Spleen (tissue), 11 donors: ENCODE measurements at regions not wholly inside any gene's neighbourhood (a gene's known extent, or its start where the extent isn't known, plus 50 kb on each side); places are given as distances from the start of the nearest gene placed in this dataset.
"Not testable (repeated sequence)": the region's sequence is repeated elsewhere in the genome, so short reads cannot be mapped to it uniquely, and the experiment has no call there.

Experiments
- DNase-seq: peaks from one replicate; pipeline ENCODE4 v3.0.0-alpha.2; 2020
- H3K27ac ChIP-seq, 8 donors: fragments of 200-600 bp; sonication (generic) in 7 of 8; 1 replicate in 4 of 8; 2 replicates in 4 of 8; pipeline versions ENCODE4 v1.5.0 to v1.8.0; 2016 to 2021; ENCODE audit warnings: inconsistent platforms in 4 of 8, mild to moderate bottlenecking in 4 of 8, moderate library complexity in 1 of 8
- H3K27me3 ChIP-seq, 7 donors: fragments of 200-600 bp; sonication (generic) in 6 of 7; replicated peaks in 1 of 7; 1 replicate in 4 of 7; 2 replicates in 3 of 7; pipeline versions ENCODE4 v1.5.0 to v1.8.0; 2016 to 2021; ENCODE audit warnings: inconsistent platforms in 3 of 7, mild to moderate bottlenecking in 1 of 7
- H3K36me3 ChIP-seq, 6 donors: fragments of 200-600 bp; sonication (generic) in 5 of 6; 1 replicate in 4 of 6; 2 replicates in 2 of 6; pipeline versions ENCODE4 v1.5.0 to v1.8.0; 2016 to 2021; ENCODE audit warnings: inconsistent platforms in 2 of 6
- H3K4me1 ChIP-seq, 6 donors: fragments of 200-600 bp; sonication (generic) in 5 of 6; 1 replicate in 3 of 6; 2 replicates in 3 of 6; pipeline versions ENCODE4 v1.5.0 to v1.8.0; 2016 to 2021; ENCODE audit warnings: inconsistent platforms in 3 of 6
- H3K4me3 ChIP-seq, 8 donors: fragments of 200-600 bp; sonication (generic) in 7 of 8; 1 replicate in 4 of 8; 2 replicates in 4 of 8; pipeline versions ENCODE4 v1.5.0 to v1.8.0; 2016 to 2021; ENCODE audit warnings: inconsistent platforms in 4 of 8, mild to moderate bottlenecking in 4 of 8, moderate library complexity in 2 of 8
- H3K9me3 ChIP-seq, 8 donors: fragments of 200-600 bp; sonication (generic) in 7 of 8; 1 replicate in 4 of 8; 2 replicates in 4 of 8; pipeline versions ENCODE4 v1.5.0 to v1.8.0; 2016 to 2021; ENCODE audit warnings: inconsistent platforms in 4 of 8
- CTCF ChIP-seq, 11 experiments: fragments of 200-600 bp in 7 of 11; fragments of 450-650 bp in 4 of 11; sonication (generic) in 4 of 11; IDR thresholded peaks in 8 of 11; conservative IDR thresholded peaks in 3 of 11; 1 replicate in 7 of 11; 2 replicates in 4 of 11; pipeline versions ENCODE4 v1.4.0 to v1.8.0; 2016 to 2021; ENCODE audit warnings: antibody characterized with exemption in 11 of 11, inconsistent platforms in 4 of 11, mild to moderate bottlenecking in 1 of 11
- POLR2A ChIP-seq, 3 donors: fragments of 450-650 bp; IDR thresholded peaks; one replicate each; pipeline ENCODE4 v1.5.1; 2017; ENCODE audit warnings: antibody characterized with exemption in 3 of 3, mild to moderate bottlenecking in 1 of 3
- POLR2AphosphoS5 ChIP-seq, 3 donors: sonication (generic); formaldehyde crosslinking; IDR thresholded peaks; one replicate each; pipeline ENCODE4 v1.5.1; 2017; ENCODE audit warnings: antibody characterized with exemption in 3 of 3
- WGBS, 5 donors: extraction: QIAGEN DNeasy Blood & Tissue Kit in 3 of 5; methylation state at CpG; one replicate each; pipeline versions ENCODE4 v1.1.5 to v1.1.7; 2013 to 2018; 5-methylcytosine and 5-hydroxymethylcytosine counted together
- intact Hi-C: fragments of 100-400 bp; cut with DNase I; formaldehyde crosslinking; loops from one replicate; pipeline ENCODE4 v1.15.0; 2023; ENCODE audit warnings: low total_unique reads
- donor health status: healthy with polysubstance abuse.
- donor health status: DM: no; HTN: no; CAD: no; lungs with moderate emphysema.
- donor health status: DM: no; HTN: no; CAD: no.
- donor health status: Bipolar disorder and iron deficiency.
- donor health status: healthy.
- donor health status: DM: no; HTN: no; CAD: no.
- donor health status: DM: yes; HTN: yes; CAD: no.

- Histone ChIP-seq H3K36me3 (no peaks in the 10 kb centered on the region), H3K4me1 (no peaks in the 10 kb centered on the region), H3K27me3 (no peaks in the 10 kb centered on the region), H3K4me3 (no peak overlapping the region), H3K9me3 (peaks cover 0 to 7% (median 0%) of the 10 kb centered on the region in 8 donors), H3K27ac (no peak overlapping the region)
- no peak for DNase-seq
- intact Hi-C loops = no loop called here
- 88 to 97% (median 91%) methylated on average over 2 of the region's 2 CpGs for WGBS, 5 donors
- TF ChIP-seq POLR2AphosphoS5 (IDR thresholded peaks at IDR 0.05) = no peak
- TF ChIP-seq CTCF (IDR thresholded peaks at IDR 0.05 in 8 of 11, conservative IDR thresholded peaks at IDR 0.05 in 3 of 11) = no peak
- no peak for TF ChIP-seq POLR2A (IDR thresholded peaks at IDR 0.05)
Observed at GRCh38 chr1:194774535-194774934, 1588.1 kb upstream of the B3GALT2 start.

GRCh38 chr1:194755241-194755994 lies 1569.0 kb upstream of the B3GALT2 start:
- 51 to 74% (median 55%) methylated on average over 3 of the region's 3 CpGs for WGBS, 5 donors
- H3K27me3 ChIP-seq = no peaks in the 10 kb centered on the region
- no peak for TF ChIP-seq POLR2A (IDR thresholded peaks at IDR 0.05)
- TF ChIP-seq POLR2AphosphoS5 (IDR thresholded peaks at IDR 0.05) = no peak
- TF ChIP-seq CTCF (IDR thresholded peaks at IDR 0.05 in 8 of 11, conservative IDR thresholded peaks at IDR 0.05 in 3 of 11) = no peak
- peaks cover 0 to 10% (median 0%) of the 10 kb centered on the region in 8 donors for H3K9me3 ChIP-seq
- DNase-seq = no peak
- no peaks in the 10 kb centered on the region for H3K4me1 ChIP-seq
- intact Hi-C loops = no loop called here
- H3K36me3 ChIP-seq = no peaks in the 10 kb centered on the region
- no peak overlapping the region for H3K27ac ChIP-seq
- no peak overlapping the region for H3K4me3 ChIP-seq

GRCh38 chr1:194738843-194739242 lies 1552.4 kb upstream of the B3GALT2 start:
- H3K9me3 ChIP-seq, H3K36me3 ChIP-seq, H3K27ac ChIP-seq, DNase-seq, H3K27me3 ChIP-seq, H3K4me1 ChIP-seq, H3K4me3 ChIP-seq, intact Hi-C loops: not testable (repeated sequence)
- WGBS, 5 donors = 76 to 88% (median 81%) methylated on average over 5 of the region's 5 CpGs

- intact Hi-C loops = no loop called here
- no peaks in the 10 kb centered on the region for H3K4me1 ChIP-seq
Observed at GRCh38 chr1:194734970-194735369, 1548.6 kb upstream of the B3GALT2 start.

More at GRCh38 chr1:194734970-194735369, 1548.6 kb upstream of the B3GALT2 start:
- no peak overlapping the region for H3K4me3 ChIP-seq
- no peak for DNase-seq
- no peaks in the 10 kb centered on the region for H3K36me3 ChIP-seq
- 52 to 87% (median 71%) methylated on average over 1 of the region's 1 CpG for WGBS, 5 donors
- H3K27me3 ChIP-seq = no peaks in the 10 kb centered on the region
- no peak overlapping the region for H3K27ac ChIP-seq
- TF ChIP-seq POLR2A (IDR thresholded peaks at IDR 0.05) (no peak), POLR2AphosphoS5 (IDR thresholded peaks at IDR 0.05) (no peak), CTCF (IDR thresholded peaks at IDR 0.05 in 8 of 11, conservative IDR thresholded peaks at IDR 0.05 in 3 of 11) (no peak)
- no peaks in the 10 kb centered on the region for H3K9me3 ChIP-seq
